ENCODE measurements at regions not wholly inside any gene's neighbourhood (a gene's known extent, or its start where the extent isn't known, plus 50 kb on each side); places are given as distances from the start of the nearest gene placed in this dataset.

DNA sequence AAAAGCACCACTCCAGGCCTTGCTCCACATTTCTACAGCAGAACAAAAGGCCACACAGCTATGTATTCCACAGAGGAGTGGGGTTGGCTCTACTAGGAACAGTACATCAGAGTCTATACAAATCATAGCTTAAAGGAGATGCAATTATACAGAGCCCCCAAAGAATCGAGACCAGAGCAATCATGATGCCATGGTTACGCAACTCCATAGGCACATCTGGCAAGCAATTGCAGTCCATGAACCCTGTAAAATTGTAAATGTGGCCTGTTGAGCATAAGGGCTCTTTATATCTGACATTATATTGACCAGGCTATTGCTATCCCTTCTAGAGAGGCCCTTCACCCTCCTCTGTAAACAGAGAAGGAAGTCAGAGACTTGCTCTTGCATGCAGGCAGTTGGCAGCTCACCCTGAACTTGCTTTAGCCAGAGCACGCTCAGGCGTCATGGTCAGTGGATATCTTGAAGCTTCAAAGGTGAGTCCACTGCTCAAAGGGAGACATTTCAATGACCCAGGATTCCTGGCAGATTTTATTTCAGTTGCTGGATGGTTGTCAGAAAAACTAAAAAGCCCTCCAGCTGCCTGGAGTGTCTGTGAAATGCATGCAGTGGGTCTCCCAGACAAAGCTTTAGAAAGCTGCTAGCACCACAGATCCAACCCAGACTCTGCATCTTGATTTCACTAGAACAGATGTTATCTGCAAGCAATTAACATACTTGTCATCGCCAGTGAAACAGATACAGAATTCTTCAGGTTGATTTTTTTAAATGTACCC, 357.2 kb downstream of the CENPW start:
- DNase-seq (ENCODE audit: extremely low spot score, unreplicated experiment): no peak
- peaks cover under 1% of the 10 kb centered on the region for H3K9me3 Mint-ChIP-seq (ENCODE audit: unreplicated experiment)
- TF ChIP-seq, protein P1, sequence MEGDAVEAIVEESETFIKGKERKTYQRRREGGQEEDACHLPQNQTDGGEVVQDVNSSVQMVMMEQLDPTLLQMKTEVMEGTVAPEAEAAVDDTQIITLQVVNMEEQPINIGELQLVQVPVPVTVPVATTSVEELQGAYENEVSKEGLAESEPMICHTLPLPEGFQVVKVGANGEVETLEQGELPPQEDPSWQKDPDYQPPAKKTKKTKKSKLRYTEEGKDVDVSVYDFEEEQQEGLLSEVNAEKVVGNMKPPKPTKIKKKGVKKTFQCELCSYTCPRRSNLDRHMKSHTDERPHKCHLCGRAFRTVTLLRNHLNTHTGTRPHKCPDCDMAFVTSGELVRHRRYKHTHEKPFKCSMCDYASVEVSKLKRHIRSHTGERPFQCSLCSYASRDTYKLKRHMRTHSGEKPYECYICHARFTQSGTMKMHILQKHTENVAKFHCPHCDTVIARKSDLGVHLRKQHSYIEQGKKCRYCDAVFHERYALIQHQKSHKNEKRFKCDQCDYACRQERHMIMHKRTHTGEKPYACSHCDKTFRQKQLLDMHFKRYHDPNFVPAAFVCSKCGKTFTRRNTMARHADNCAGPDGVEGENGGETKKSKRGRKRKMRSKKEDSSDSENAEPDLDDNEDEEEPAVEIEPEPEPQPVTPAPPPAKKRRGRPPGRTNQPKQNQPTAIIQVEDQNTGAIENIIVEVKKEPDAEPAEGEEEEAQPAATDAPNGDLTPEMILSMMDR (IDR thresholded peaks at IDR 0.05): no peak
- H3K27me3 Mint-ChIP-seq (ENCODE audit: unreplicated experiment): peaks cover 3% of the 10 kb centered on the region
- no peak overlapping the region for H3K27ac Mint-ChIP-seq (ENCODE audit: unreplicated experiment)
- H3K36me3 Mint-ChIP-seq (ENCODE audit: unreplicated experiment): no peaks in the 10 kb centered on the region
- no peak overlapping the region for H3K4me3 Mint-ChIP-seq (ENCODE audit: unreplicated experiment)
- H3K4me1 Mint-ChIP-seq (ENCODE audit: unreplicated experiment): peaks cover 3% of the 10 kb centered on the region

GRCh38 chr6:126698732-126699240, 358.9 kb downstream of the CENPW start:
- H3K4me3 Mint-ChIP-seq (ENCODE audit: unreplicated experiment): no peak overlapping the region
- no peak for DNase-seq (ENCODE audit: extremely low spot score, unreplicated experiment)

DNA sequence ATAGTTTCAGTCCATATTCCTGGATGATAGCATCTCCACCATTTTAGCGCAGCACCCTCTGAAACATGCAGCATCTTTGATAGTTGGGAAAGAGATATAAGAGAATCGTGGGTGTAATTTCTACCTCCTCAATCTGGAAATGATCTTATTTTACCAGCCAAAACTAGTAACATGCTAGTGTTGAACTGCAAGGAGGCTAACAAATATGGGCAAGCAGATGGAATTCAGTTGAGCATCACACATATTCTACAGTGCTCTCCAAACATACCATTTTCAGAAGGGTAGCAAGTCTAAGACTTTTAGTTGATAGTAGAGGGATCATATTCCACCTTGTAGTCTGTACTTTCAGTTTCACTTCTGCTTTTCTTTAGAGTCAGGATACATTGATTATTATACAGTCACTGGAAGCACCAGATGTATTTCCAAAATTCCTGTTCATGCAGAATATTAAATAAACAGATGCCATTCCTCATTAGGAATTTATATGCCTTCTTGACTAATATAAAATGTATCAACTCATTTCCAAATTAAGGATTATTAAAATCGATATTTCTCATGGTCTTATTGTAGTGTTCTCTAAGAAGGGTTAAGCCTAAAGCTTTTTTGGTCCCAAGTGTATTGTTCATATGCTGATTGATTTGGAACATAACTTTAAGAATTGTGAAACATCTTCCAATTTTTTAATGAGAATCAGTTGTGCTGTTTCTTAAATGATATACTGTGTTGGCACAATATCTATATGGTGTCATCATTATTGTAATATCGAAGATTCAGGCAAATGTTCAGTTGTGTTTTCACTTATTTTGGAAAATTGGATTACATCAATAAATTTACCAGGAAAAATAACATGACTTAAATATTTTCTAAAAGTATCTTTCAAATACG, 362.0 kb downstream of the CENPW start:
- no peak overlapping the region for H3K27ac Mint-ChIP-seq (ENCODE audit: unreplicated experiment)
- no peak for DNase-seq (ENCODE audit: extremely low spot score, unreplicated experiment)
- H3K27me3 Mint-ChIP-seq (ENCODE audit: unreplicated experiment): no peaks in the 10 kb centered on the region
- H3K36me3 Mint-ChIP-seq (ENCODE audit: unreplicated experiment): no peaks in the 10 kb centered on the region
- TF ChIP-seq, protein P1 (IDR thresholded peaks at IDR 0.05): no peak
- H3K4me3 Mint-ChIP-seq (ENCODE audit: unreplicated experiment): no peak overlapping the region
- peaks cover 3% of the 10 kb centered on the region for H3K4me1 Mint-ChIP-seq (ENCODE audit: unreplicated experiment)
- no peaks in the 10 kb centered on the region for H3K9me3 Mint-ChIP-seq (ENCODE audit: unreplicated experiment)

More at GRCh38 chr6:126698732-126699240, 358.9 kb downstream of the CENPW start:
- Mint-ChIP-seq H3K4me1 (ENCODE audit: unreplicated experiment) (peaks cover 3% of the 10 kb centered on the region), H3K9me3 (ENCODE audit: unreplicated experiment) (no peaks in the 10 kb centered on the region), H3K36me3 (ENCODE audit: unreplicated experiment) (no peaks in the 10 kb centered on the region), H3K27ac (ENCODE audit: unreplicated experiment) (no peak overlapping the region), H3K27me3 (ENCODE audit: unreplicated experiment) (peaks cover 3% of the 10 kb centered on the region)
- TF ChIP-seq, protein P1 (IDR thresholded peaks at IDR 0.05): no peak

DNA sequence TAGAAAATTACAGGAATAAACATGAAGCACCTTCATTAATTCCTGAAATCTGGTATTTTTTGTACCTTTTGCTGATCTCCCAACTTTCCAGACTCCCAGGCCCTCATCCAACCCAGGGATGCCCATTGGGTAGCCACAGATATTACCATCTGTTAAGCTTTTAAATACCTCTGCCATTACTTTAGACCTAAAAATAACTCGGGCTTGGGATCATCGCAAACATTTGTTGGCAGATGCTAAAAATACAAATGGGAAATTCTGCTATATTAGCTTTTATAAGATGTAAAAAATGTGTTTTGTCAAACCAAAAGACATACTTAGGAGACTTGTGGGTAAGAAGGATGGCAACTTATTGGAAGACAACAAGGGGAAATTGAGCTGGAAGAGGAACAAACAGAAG, 376.1 kb downstream of the CENPW start:
- Mint-ChIP-seq H3K27me3 (ENCODE audit: unreplicated experiment) (peaks cover 20% of the 10 kb centered on the region), H3K4me3 (ENCODE audit: unreplicated experiment) (no peak overlapping the region), H3K4me1 (ENCODE audit: unreplicated experiment) (no peaks in the 10 kb centered on the region), H3K9me3 (ENCODE audit: unreplicated experiment) (no peaks in the 10 kb centered on the region), H3K36me3 (ENCODE audit: unreplicated experiment) (no peaks in the 10 kb centered on the region), H3K27ac (ENCODE audit: unreplicated experiment) (no peak overlapping the region)
- TF ChIP-seq, protein P1 (IDR thresholded peaks at IDR 0.05): no peak
- DNase-seq (ENCODE audit: extremely low spot score, unreplicated experiment): no peak

Measured in osteocyte (in vitro differentiated cells).